ENCODE measurements at regions not wholly inside any gene's neighbourhood (a gene's known extent, or its start where the extent isn't known, plus 50 kb on each side); places are given as distances from the start of the nearest gene placed in this dataset.

GRCh38 chr13:68051910-68052309 lies 821.8 kb upstream of the PCDH9 start:
- no peak for DNase-seq (ENCODE audit: low spot score)

GRCh38 chr13:68050761-68051160 lies 820.6 kb upstream of the PCDH9 start:
- peak; percentile 17 for DNase-seq (ENCODE audit: low spot score)

- DNase-seq (ENCODE audit: low spot score) = no peak
Measured at GRCh38 chr13:68048802-68049359, 818.7 kb upstream of the PCDH9 start.

GRCh38 chr13:68047889-68048288 lies 817.8 kb upstream of the PCDH9 start:
- DNase-seq (ENCODE audit: low spot score) = no peak

GRCh38 chr13:68046903-68047302 lies 816.8 kb upstream of the PCDH9 start:
- DNase-seq (ENCODE audit: low spot score) = peak; percentile 75

GRCh38 chr13:68030152-68030809 lies 800.1 kb upstream of the PCDH9 start:
- DNase-seq (ENCODE audit: low spot score) = no peak

GRCh38 chr13:68028701-68029100 lies 798.6 kb upstream of the PCDH9 start:
- DNase-seq (ENCODE audit: low spot score) = peak; percentile 93

GRCh38 chr13:68027306-68027705 lies 797.2 kb upstream of the PCDH9 start:
- no peak for DNase-seq (ENCODE audit: low spot score)

- DNase-seq (ENCODE audit: low spot score) = no peak
Measured at GRCh38 chr13:68026077-68026476, 795.9 kb upstream of the PCDH9 start.

- no peak for DNase-seq (ENCODE audit: low spot score)
Measured at GRCh38 chr13:68025604-68026003, 795.5 kb upstream of the PCDH9 start.

GRCh38 chr13:68023838-68024581 lies 793.9 kb upstream of the PCDH9 start:
- no peak for DNase-seq (ENCODE audit: low spot score)

- DNase-seq (ENCODE audit: low spot score) = no peak
Measured at GRCh38 chr13:68019901-68020300, 789.8 kb upstream of the PCDH9 start.

GRCh38 chr13:68009546-68009945 lies 779.4 kb upstream of the PCDH9 start:
- DNase-seq (ENCODE audit: low spot score) = no peak

GRCh38 chr13:68007576-68007975 lies 777.4 kb upstream of the PCDH9 start:
- DNase-seq (ENCODE audit: low spot score) = peak; percentile 13

GRCh38 chr13:67996101-67996500 lies 766.0 kb upstream of the PCDH9 start:
- no peak for DNase-seq (ENCODE audit: low spot score)

- DNase-seq (ENCODE audit: low spot score) = no peak
Measured at GRCh38 chr13:67990868-67991267, 760.7 kb upstream of the PCDH9 start.

GRCh38 chr13:67986234-67986633 lies 756.1 kb upstream of the PCDH9 start:
- no peak for DNase-seq (ENCODE audit: low spot score)

GRCh38 chr13:67977066-67977465 lies 746.9 kb upstream of the PCDH9 start:
- no peak for DNase-seq (ENCODE audit: low spot score)

GRCh38 chr13:67971291-67971690 lies 741.2 kb upstream of the PCDH9 start:
- DNase-seq (ENCODE audit: low spot score) = no peak

- DNase-seq (ENCODE audit: low spot score) = no peak
Measured at GRCh38 chr13:67967031-67967430, 736.9 kb upstream of the PCDH9 start.

- no peak for DNase-seq (ENCODE audit: low spot score)
Measured at GRCh38 chr13:67966065-67966464, 735.9 kb upstream of the PCDH9 start.

GRCh38 chr13:67964986-67965385 lies 734.9 kb upstream of the PCDH9 start:
- DNase-seq (ENCODE audit: low spot score) = no peak

- no peak for DNase-seq (ENCODE audit: low spot score)
Measured at GRCh38 chr13:67964091-67964490, 734.0 kb upstream of the PCDH9 start.
